Stimulated activated naive B cell treated with anti-CD40 and anti-IgM and Interleukin-4, amounts not matched to agents 10 μg/mL and 1 μg/mL and 100 μg/mL, for 72 hours (primary cell): ENCODE measurements at regions not wholly inside any gene's neighbourhood (a gene's known extent, or its start where the extent isn't known, plus 50 kb on each side); places are given as distances from the start of the nearest gene placed in this dataset.

Source experiments
- ATAC-seq, 2 donors: fragments of 150-1000 bp; cut with Tn5 transposase; replicated peaks; 2 replicates each; pipeline ENCODE4 v1.10.0; 2021; ENCODE audit warnings: moderate library complexity in 1 of 2
- DNase-seq: peaks from one replicate; pipeline ENCODE4 v3.0.0; 2021
- H3K27ac Mint-ChIP-seq: one replicate; pipeline ENCODE4 v1.8.0; 2022; ENCODE audit warnings: mild to moderate bottlenecking, mixed read lengths
- H3K27me3 Mint-ChIP-seq, 2 donors: one replicate each; pipeline ENCODE4 v1.8.0; 2022; ENCODE audit warnings: mixed read lengths in 2 of 2
- H3K36me3 Mint-ChIP-seq, 2 donors: one replicate each; pipeline ENCODE4 v1.8.0; 2022; ENCODE audit warnings: mixed read lengths in 2 of 2, mild to moderate bottlenecking in 1 of 2
- H3K4me1 Mint-ChIP-seq, 2 donors: one replicate each; pipeline ENCODE4 v1.8.0; 2022; ENCODE audit warnings: mixed read lengths in 2 of 2, mild to moderate bottlenecking in 1 of 2
- H3K4me3 Mint-ChIP-seq, 2 donors: one replicate each; pipeline ENCODE4 v1.8.0; 2022; ENCODE audit warnings: mild to moderate bottlenecking in 2 of 2, mixed read lengths in 2 of 2, moderate library complexity in 1 of 2
- H3K9me3 Mint-ChIP-seq, 2 donors: one replicate each; pipeline ENCODE4 v1.8.0; 2022; ENCODE audit warnings: mixed read lengths in 2 of 2, mild to moderate bottlenecking in 1 of 2

GRCh38 chr13:76519685-76520084, 366.5 kb downstream of the KCTD12 start:
- H3K4me1 Mint-ChIP-seq, result no peaks in the 10 kb centered on the region
- DNase-seq (no peak), ATAC-seq (no peak)
- no peak overlapping the region for H3K27ac Mint-ChIP-seq
- no peaks in the 10 kb centered on the region for H3K9me3 Mint-ChIP-seq
- no peaks in the 10 kb centered on the region for H3K27me3 Mint-ChIP-seq
- H3K4me3 Mint-ChIP-seq, result no peak overlapping the region
- H3K36me3 Mint-ChIP-seq, result no peaks in the 10 kb centered on the region

GRCh38 chr13:76516586-76516985, 369.6 kb downstream of the KCTD12 start:
- DNase-seq (no peak), ATAC-seq (no peak)
- Mint-ChIP-seq H3K27me3 (no peaks in the 10 kb centered on the region), H3K9me3 (no peaks in the 10 kb centered on the region), H3K4me1 (no peaks in the 10 kb centered on the region), H3K27ac (no peak overlapping the region), H3K36me3 (no peaks in the 10 kb centered on the region), H3K4me3 (no peak overlapping the region)

- H3K36me3 Mint-ChIP-seq, result no peaks in the 10 kb centered on the region
- H3K9me3 Mint-ChIP-seq, result no peaks in the 10 kb centered on the region
- H3K4me3 Mint-ChIP-seq, result no peak overlapping the region
- H3K4me1 Mint-ChIP-seq, result no peaks in the 10 kb centered on the region
- no peak for DNase-seq
- ATAC-seq, result no peak
- no peaks in the 10 kb centered on the region for H3K27me3 Mint-ChIP-seq
- H3K27ac Mint-ChIP-seq, result no peak overlapping the region
Observed at GRCh38 chr13:76516013-76516412, 370.2 kb downstream of the KCTD12 start.

GRCh38 chr13:76512721-76513145, 373.5 kb downstream of the KCTD12 start:
- DNase-seq, result no peak
- no peaks in the 10 kb centered on the region for H3K4me1 Mint-ChIP-seq
- ATAC-seq, result no peak
- no peak overlapping the region for H3K4me3 Mint-ChIP-seq
- no peak overlapping the region for H3K27ac Mint-ChIP-seq
- no peaks in the 10 kb centered on the region for H3K27me3 Mint-ChIP-seq
- no peaks in the 10 kb centered on the region for H3K9me3 Mint-ChIP-seq
- H3K36me3 Mint-ChIP-seq, result no peaks in the 10 kb centered on the region

- Mint-ChIP-seq H3K27ac (no peak overlapping the region), H3K27me3 (no peaks in the 10 kb centered on the region), H3K36me3 (no peaks in the 10 kb centered on the region), H3K9me3 (peaks cover 0 to 6% of the 10 kb centered on the region in 2 donors), H3K4me1 (no peaks in the 10 kb centered on the region), H3K4me3 (no peak overlapping the region)
- ATAC-seq, result no peak
- no peak for DNase-seq
Observed at GRCh38 chr13:76505437-76505836, 380.8 kb downstream of the KCTD12 start.

- H3K27me3 Mint-ChIP-seq, result no peaks in the 10 kb centered on the region
- peaks cover 0 to 6% of the 10 kb centered on the region in 2 donors for H3K9me3 Mint-ChIP-seq
- H3K4me1 Mint-ChIP-seq, result no peaks in the 10 kb centered on the region
- no peak for DNase-seq
- H3K27ac Mint-ChIP-seq, result no peak overlapping the region
- no peak for ATAC-seq
- H3K4me3 Mint-ChIP-seq, result no peak overlapping the region
- no peaks in the 10 kb centered on the region for H3K36me3 Mint-ChIP-seq
Observed at GRCh38 chr13:76503766-76504165, 382.4 kb downstream of the KCTD12 start.

- DNase-seq (no peak), ATAC-seq (no peak)
- H3K4me3 Mint-ChIP-seq, result no peak overlapping the region
- peaks cover 0 to 6% of the 10 kb centered on the region in 2 donors for H3K9me3 Mint-ChIP-seq
- no peak overlapping the region for H3K27ac Mint-ChIP-seq
- no peaks in the 10 kb centered on the region for H3K27me3 Mint-ChIP-seq
- no peaks in the 10 kb centered on the region for H3K36me3 Mint-ChIP-seq
- no peaks in the 10 kb centered on the region for H3K4me1 Mint-ChIP-seq
Observed at GRCh38 chr13:76503291-76503690, 382.9 kb downstream of the KCTD12 start.

DNA sequence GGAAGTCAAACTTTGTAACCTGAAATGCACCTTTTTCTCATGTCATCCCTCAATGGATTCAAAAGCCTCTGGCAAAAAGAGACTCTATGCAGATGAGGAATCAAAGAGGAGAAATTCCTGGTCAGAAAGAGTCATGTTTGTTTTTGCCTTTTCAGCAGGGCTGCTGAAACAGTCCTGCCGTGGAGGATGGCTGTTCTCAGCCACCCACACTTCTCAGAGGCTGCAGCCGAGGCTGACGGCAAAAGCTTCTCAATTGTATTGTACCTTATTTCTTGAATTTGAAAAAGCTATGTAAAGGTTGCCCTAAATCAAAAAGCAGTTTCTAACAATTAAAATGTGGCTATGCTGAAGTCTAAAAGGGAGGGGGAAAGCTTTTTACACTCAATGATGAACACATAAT, 385.3 kb downstream of the KCTD12 start:
- no peak overlapping the region for H3K27ac Mint-ChIP-seq
- peaks cover 0 to 6% of the 10 kb centered on the region in 2 donors for H3K9me3 Mint-ChIP-seq
- ATAC-seq, result no peak
- no peak overlapping the region for H3K4me3 Mint-ChIP-seq
- H3K27me3 Mint-ChIP-seq, result peaks cover 5 to 6% of the 10 kb centered on the region in 2 donors
- H3K4me1 Mint-ChIP-seq, result no peaks in the 10 kb centered on the region
- H3K36me3 Mint-ChIP-seq, result no peaks in the 10 kb centered on the region
- DNase-seq, result no peak

GRCh38 chr13:76499891-76500290, 386.3 kb downstream of the KCTD12 start:
- ATAC-seq (no peak), DNase-seq (no peak)
- H3K4me1 Mint-ChIP-seq, result no peaks in the 10 kb centered on the region
- no peaks in the 10 kb centered on the region for H3K36me3 Mint-ChIP-seq
- H3K4me3 Mint-ChIP-seq, result no peak overlapping the region
- no peak overlapping the region for H3K27ac Mint-ChIP-seq
- H3K9me3 Mint-ChIP-seq, result peaks cover 0 to 2% of the 10 kb centered on the region in 2 donors
- peaks cover 5 to 6% of the 10 kb centered on the region in 2 donors for H3K27me3 Mint-ChIP-seq

- no peak overlapping the region for H3K27ac Mint-ChIP-seq
- no peaks in the 10 kb centered on the region for H3K4me1 Mint-ChIP-seq
- no peak for DNase-seq
- no peaks in the 10 kb centered on the region for H3K36me3 Mint-ChIP-seq
- no peak overlapping the region for H3K4me3 Mint-ChIP-seq
- ATAC-seq, result no peak
- peaks cover 7 to 10% of the 10 kb centered on the region in 2 donors for H3K27me3 Mint-ChIP-seq
- no peaks in the 10 kb centered on the region for H3K9me3 Mint-ChIP-seq
Observed at GRCh38 chr13:76489274-76489673, 396.9 kb downstream of the KCTD12 start.

- no peaks in the 10 kb centered on the region for H3K36me3 Mint-ChIP-seq
- H3K27me3 Mint-ChIP-seq, result peaks cover 0 to 4% of the 10 kb centered on the region in 2 donors
- no peaks in the 10 kb centered on the region for H3K4me1 Mint-ChIP-seq
- no peak for DNase-seq
- no peak overlapping the region for H3K27ac Mint-ChIP-seq
- no peak overlapping the region for H3K4me3 Mint-ChIP-seq
- H3K9me3 Mint-ChIP-seq, result no peaks in the 10 kb centered on the region
- no peak for ATAC-seq
Observed at GRCh38 chr13:76481738-76482137, 404.5 kb downstream of the KCTD12 start.

GRCh38 chr13:76474966-76475365, 411.2 kb downstream of the KCTD12 start:
- no peaks in the 10 kb centered on the region for H3K9me3 Mint-ChIP-seq
- no peak overlapping the region for H3K4me3 Mint-ChIP-seq
- H3K27me3 Mint-ChIP-seq, result peaks cover 6 to 9% of the 10 kb centered on the region in 2 donors
- no peaks in the 10 kb centered on the region for H3K36me3 Mint-ChIP-seq
- no peak overlapping the region for H3K27ac Mint-ChIP-seq
- no peak for ATAC-seq
- no peaks in the 10 kb centered on the region for H3K4me1 Mint-ChIP-seq
- DNase-seq, result no peak

DNA sequence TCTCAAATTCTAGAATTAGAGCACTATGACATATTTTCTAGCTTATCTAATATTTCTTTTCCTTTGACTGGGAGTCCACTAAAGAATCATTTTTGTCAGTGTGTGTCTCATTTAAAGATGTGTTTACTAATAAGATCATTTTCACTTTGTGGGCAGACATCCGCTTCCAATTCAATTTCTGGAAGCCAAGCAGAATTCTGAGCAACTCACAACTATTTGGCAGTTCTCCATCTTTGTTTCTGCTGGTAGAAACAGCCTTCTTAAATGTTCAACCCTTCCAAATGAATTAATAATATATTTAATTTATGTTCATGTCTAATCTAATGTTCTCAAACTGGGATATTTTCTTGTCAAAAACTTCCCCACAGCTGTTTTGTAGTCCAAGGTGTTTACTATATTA, 411.8 kb downstream of the KCTD12 start:
- no peak overlapping the region for H3K4me3 Mint-ChIP-seq
- no peaks in the 10 kb centered on the region for H3K9me3 Mint-ChIP-seq
- no peaks in the 10 kb centered on the region for H3K4me1 Mint-ChIP-seq
- H3K27me3 Mint-ChIP-seq, result peaks cover 6 to 9% of the 10 kb centered on the region in 2 donors
- ATAC-seq (no peak), DNase-seq (no peak)
- H3K36me3 Mint-ChIP-seq, result no peaks in the 10 kb centered on the region
- no peak overlapping the region for H3K27ac Mint-ChIP-seq

- Mint-ChIP-seq H3K36me3 (no peaks in the 10 kb centered on the region), H3K27me3 (peaks cover 6 to 9% of the 10 kb centered on the region in 2 donors), H3K9me3 (no peaks in the 10 kb centered on the region), H3K27ac (no peak overlapping the region), H3K4me1 (no peaks in the 10 kb centered on the region), H3K4me3 (no peak overlapping the region)
- ATAC-seq, result peak; percentile 100
- peak; percentile 53 for DNase-seq
Observed at GRCh38 chr13:76473552-76474134, 412.6 kb downstream of the KCTD12 start.

DNA sequence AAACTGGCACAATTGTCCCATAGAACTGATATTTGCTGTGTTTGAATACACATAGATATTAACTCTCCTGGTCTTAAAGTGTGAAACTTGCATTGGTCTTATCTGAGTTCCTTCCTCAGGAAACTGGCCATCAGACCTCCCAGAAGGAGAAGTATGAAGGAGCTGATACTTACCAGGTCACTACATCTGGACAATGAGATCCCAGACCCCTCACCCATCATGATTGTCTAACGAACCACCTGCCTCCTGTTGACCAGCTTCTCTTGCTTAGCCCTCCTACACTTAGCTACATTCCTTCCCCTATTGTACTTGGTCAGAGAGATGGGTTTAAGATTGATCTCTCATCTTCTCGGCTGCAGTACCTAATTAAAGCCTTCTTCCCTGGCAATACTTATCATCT, 413.3 kb downstream of the KCTD12 start:
- H3K4me1 Mint-ChIP-seq, result no peaks in the 10 kb centered on the region
- DNase-seq (no peak), ATAC-seq (no peak)
- peaks cover 6 to 9% of the 10 kb centered on the region in 2 donors for H3K27me3 Mint-ChIP-seq
- no peaks in the 10 kb centered on the region for H3K36me3 Mint-ChIP-seq
- H3K4me3 Mint-ChIP-seq, result no peak overlapping the region
- no peaks in the 10 kb centered on the region for H3K9me3 Mint-ChIP-seq
- no peak overlapping the region for H3K27ac Mint-ChIP-seq

DNA sequence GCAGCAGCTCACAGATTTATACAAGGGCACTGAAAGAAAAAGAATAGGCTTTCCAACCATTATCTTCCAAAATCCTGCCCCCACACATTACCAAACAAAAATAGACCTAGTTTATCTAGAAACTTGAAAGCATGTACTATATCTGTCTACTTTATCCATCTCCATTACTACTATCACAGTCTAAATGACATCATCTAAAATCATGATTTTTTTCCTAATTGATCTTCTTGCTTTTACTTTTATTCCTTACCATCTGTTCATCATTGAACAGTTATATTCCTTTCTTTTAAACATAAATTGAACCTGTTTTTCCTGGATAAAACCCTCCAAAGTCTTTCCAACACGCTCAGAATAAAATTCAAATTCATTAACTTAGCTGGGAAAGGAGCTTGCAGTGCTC, 414.7 kb downstream of the KCTD12 start:
- no peaks in the 10 kb centered on the region for H3K9me3 Mint-ChIP-seq
- no peak for DNase-seq

More for the DNA sequence above, 414.7 kb downstream of the KCTD12 start:
- no peak overlapping the region for H3K27ac Mint-ChIP-seq
- H3K4me3 Mint-ChIP-seq, result no peak overlapping the region
- ATAC-seq, result no peak
- no peaks in the 10 kb centered on the region for H3K4me1 Mint-ChIP-seq
- H3K36me3 Mint-ChIP-seq, result no peaks in the 10 kb centered on the region
- H3K27me3 Mint-ChIP-seq, result peaks cover 6 to 9% of the 10 kb centered on the region in 2 donors
